NCI-H2081 treated with DMSO at 0.1 percent for 48 hours (cell line): ENCODE measurements at regions not wholly inside any gene's neighbourhood (a gene's known extent, or its start where the extent isn't known, plus 50 kb on each side); places are given as distances from the start of the nearest gene placed in this dataset.
"Not testable (repeated sequence)": the region's sequence is repeated elsewhere in the genome, so short reads cannot be mapped to it uniquely, and the experiment has no call there.

Source experiments
- DNase-seq: peaks from one replicate; lab custom pipeline; 2025; lab: John Stamatoyannopoulos, UW

- no peak for DNase-seq
Measured at GRCh38 chr4:14919785-14920184, 82.5 kb upstream of the CPEB2 start.

DNA sequence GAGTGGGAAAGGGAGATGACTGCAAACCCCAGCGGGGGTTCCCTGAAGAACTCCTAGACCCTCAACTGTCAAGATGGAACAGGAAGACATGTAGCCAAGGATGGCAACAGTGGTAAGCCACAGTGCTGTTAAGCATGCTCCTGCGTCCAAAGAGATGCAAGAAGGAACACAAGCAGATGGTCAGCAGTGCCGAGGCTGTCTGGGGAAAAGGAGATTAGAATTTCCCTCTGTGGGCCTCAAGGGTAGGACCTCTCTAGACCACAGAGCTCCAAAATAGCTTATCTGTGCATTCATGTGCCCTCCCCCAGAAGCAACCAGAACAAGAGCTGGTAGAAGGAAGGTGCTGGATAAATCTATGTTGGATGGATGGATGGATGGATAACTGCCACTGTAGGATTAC is 82.0 kb upstream of the CPEB2 start:
- DNase-seq, result no peak

- DNase-seq, result no peak
Measured at GRCh38 chr4:14920759-14921320, 81.4 kb upstream of the CPEB2 start.

DNA sequence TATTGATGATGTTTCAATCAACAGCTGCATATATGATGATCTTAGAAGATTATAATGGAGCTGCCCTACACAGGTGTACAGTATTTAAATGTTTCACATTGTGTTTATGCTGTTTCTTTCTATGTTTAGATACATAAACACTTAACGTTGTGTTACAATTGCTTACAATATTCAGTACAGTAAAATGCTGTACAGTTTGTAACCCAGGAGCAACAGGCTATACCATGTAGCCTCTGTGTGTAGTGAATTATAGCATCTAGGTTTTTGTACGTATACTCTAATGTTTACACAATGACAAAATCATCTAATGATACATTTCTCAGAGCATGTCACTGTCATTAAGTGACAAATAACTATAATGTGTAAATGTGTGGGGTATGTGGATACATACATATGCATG is 80.5 kb upstream of the CPEB2 start:
- DNase-seq, result not testable (repeated sequence)

GRCh38 chr4:14924076-14924811 is 78.0 kb upstream of the CPEB2 start:
- no peak for DNase-seq

- no peak for DNase-seq
Measured at GRCh38 chr4:14924812-14925344, 77.4 kb upstream of the CPEB2 start.

DNA sequence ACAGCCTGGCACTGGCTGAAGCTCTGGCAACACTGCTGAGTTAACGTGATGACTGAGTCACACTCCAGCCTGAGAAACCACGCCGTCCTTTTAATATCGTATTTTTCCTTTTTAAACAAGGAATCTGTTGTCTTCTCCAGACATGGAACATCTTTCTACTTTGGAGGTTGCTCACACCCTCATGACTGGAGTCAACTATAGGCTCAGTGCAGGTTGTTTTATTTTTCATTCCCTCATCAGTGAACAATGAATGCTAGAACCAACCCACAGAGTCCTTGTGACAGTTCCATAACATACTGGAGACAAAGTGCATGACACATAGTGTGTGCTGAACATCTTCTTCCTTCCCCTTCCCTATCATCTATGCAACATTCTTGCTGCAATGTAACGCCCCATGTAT is 76.8 kb upstream of the CPEB2 start:
- no peak for DNase-seq

- DNase-seq, result no peak
Measured at GRCh38 chr4:14926368-14926767, 75.9 kb upstream of the CPEB2 start.

DNA sequence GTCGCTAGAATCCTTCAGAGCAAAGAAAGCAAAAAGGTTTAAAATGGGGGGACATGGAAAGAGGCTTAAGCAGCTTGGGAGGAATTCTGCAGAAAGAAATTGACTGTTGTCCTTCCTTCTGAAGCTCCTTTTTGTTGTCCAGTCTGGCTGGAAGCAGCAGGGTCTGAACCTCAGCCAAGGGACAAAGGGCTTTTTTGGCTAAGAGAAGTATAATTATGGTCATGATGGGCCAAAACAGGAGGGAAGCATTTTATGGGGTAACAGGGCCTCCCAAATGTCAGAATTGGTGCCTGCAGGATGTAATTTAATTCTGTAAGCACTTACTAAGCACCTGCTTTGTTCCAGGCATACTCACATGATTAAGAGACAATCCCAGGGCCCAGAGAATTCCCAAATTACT is 74.2 kb upstream of the CPEB2 start:
- peak; percentile 52 for DNase-seq

- DNase-seq, result no peak
Measured at GRCh38 chr4:14929669-14930068, 72.6 kb upstream of the CPEB2 start.

GRCh38 chr4:14934704-14935390 is 67.4 kb upstream of the CPEB2 start:
- DNase-seq, result no peak

GRCh38 chr4:14943749-14944148 is 58.5 kb upstream of the CPEB2 start:
- no peak for DNase-seq

DNA sequence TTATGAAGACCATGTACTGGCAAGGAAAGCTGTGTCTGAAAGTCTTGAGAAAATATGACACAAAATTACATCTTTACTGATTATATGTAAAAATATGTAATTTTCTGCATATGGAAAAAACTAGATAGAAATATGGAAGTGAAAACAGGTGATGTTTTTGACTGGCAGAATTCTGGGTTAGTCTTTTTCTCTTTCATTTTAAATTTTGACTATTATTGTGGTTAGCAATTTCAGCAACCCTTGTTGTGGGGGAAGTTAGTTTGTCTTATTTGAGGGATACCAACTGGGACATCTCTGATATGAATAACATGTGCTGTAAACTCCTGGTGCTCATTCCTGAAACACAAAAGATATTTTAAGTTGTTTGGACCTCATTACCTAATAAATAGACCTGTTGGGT is 49.9 kb upstream of the CPEB2 start:
- no peak for DNase-seq
